Esophagus muscularis mucosa (tissue), 4 donors: ENCODE measurements at regions not wholly inside any gene's neighbourhood (a gene's known extent, or its start where the extent isn't known, plus 50 kb on each side); places are given as distances from the start of the nearest gene placed in this dataset.

ENCODE experiments used
- DNase-seq: peaks from one replicate; pipeline ENCODE4 v3.0.0-alpha.2; 2017; ENCODE audit errors: extremely low spot score
- H3K27ac ChIP-seq, 4 donors: fragments of 200-600 bp; sonication (generic); replicated peaks in 1 of 4; 1 replicate in 3 of 4; 2 replicates in 1 of 4; pipeline ENCODE4 v1.5.1; 2016 to 2019; ENCODE audit warnings: mild to moderate bottlenecking in 1 of 4
- H3K27me3 ChIP-seq, 4 donors: fragments of 200-600 bp; sonication (generic); one replicate each; pipeline versions ENCODE4 v1.5.1 to v1.6.0; 2016 to 2019
- H3K36me3 ChIP-seq, 4 donors: fragments of 200-600 bp; sonication (generic); one replicate each; pipeline ENCODE4 v1.5.1; 2016 to 2019
- H3K4me1 ChIP-seq, 4 donors: fragments of 200-600 bp; sonication (generic); one replicate each; pipeline ENCODE4 v1.5.1; 2016 to 2019
- H3K4me3 ChIP-seq, 4 donors: fragments of 200-600 bp; sonication (generic); 1 replicate in 2 of 4; 2 replicates in 2 of 4; pipeline ENCODE4 v1.5.1; 2016 to 2019; ENCODE audit warnings: mild to moderate bottlenecking in 4 of 4, moderate library complexity in 1 of 4
- H3K9me3 ChIP-seq, 4 donors: fragments of 200-600 bp; sonication (generic); 1 replicate in 3 of 4; 2 replicates in 1 of 4; pipeline ENCODE4 v1.5.1; 2016 to 2019
- CTCF ChIP-seq, 3 experiments: fragments of 200-600 bp in 2 of 3; fragments of 450-650 bp in 1 of 3; sonication (generic) in 2 of 3; IDR thresholded peaks; one replicate each; pipeline ENCODE4 v1.5.1; 2017 to 2019; ENCODE audit warnings: antibody characterized with exemption in 3 of 3, mild to moderate bottlenecking in 2 of 3, moderate library complexity in 1 of 3
- EP300 ChIP-seq: sonication (generic); formaldehyde crosslinking; IDR thresholded peaks from one replicate; pipeline ENCODE4 v1.6.1; 2017; ENCODE audit warnings: antibody characterized with exemption
- POLR2A ChIP-seq: fragments of 450-650 bp; IDR thresholded peaks from one replicate; pipeline ENCODE4 v1.6.1; 2017; ENCODE audit warnings: antibody characterized with exemption, moderate library complexity, mild to moderate bottlenecking, low read depth
- POLR2AphosphoS5 ChIP-seq, 2 donors: sonication (generic); formaldehyde crosslinking; IDR thresholded peaks; one replicate each; pipeline ENCODE4 v1.6.1; 2017; ENCODE audit warnings: antibody characterized with exemption in 2 of 2
- WGBS: methylation state at CpG from one replicate; pipeline ENCODE4 v1.1.5; 2018; 5-methylcytosine and 5-hydroxymethylcytosine counted together
- intact Hi-C: fragments of 100-400 bp; cut with DNase I; formaldehyde crosslinking; loops from one replicate; pipeline ENCODE4 v1.15.1; 2023

GRCh38 chr7:3194501-3195141 lies 106.4 kb upstream of the SDK1 start:
- no peak for DNase-seq
- TF ChIP-seq POLR2AphosphoS5 (IDR thresholded peaks at IDR 0.05) (no peak), POLR2A (no peak), EP300 (no peak), CTCF (IDR thresholded peaks at IDR 0.05) (no peak)
- intact Hi-C loops = no loop called here
- Histone ChIP-seq H3K36me3 (no peaks in the 10 kb centered on the region), H3K4me1 (no peaks in the 10 kb centered on the region), H3K4me3 (no peak overlapping the region), H3K27me3 (peaks cover 0 to 5% (median 0%) of the 10 kb centered on the region in 4 donors), H3K27ac (no peak overlapping the region), H3K9me3 (peaks cover 0 to 13% (median 10%) of the 10 kb centered on the region in 4 donors)
- WGBS = 70% methylated on average over 7 of the region's 7 CpGs

- H3K4me1 ChIP-seq = no peaks in the 10 kb centered on the region
- H3K27me3 ChIP-seq = peaks cover 0 to 5% (median 0%) of the 10 kb centered on the region in 4 donors
- WGBS = 85% methylated on average over 6 of the region's 6 CpGs
- intact Hi-C loops = no loop called here
- no peak overlapping the region for H3K4me3 ChIP-seq
- TF ChIP-seq POLR2A (no peak), CTCF (IDR thresholded peaks at IDR 0.05) (no peak), POLR2AphosphoS5 (IDR thresholded peaks at IDR 0.05) (no peak), EP300 (no peak)
- H3K27ac ChIP-seq = no peak overlapping the region
- H3K9me3 ChIP-seq = peaks cover 0 to 13% (median 10%) of the 10 kb centered on the region in 4 donors
- no peaks in the 10 kb centered on the region for H3K36me3 ChIP-seq
- no peak for DNase-seq
These were observed 105.9 kb upstream of the SDK1 start for GRCh38 chr7:3195160-3195559.

GRCh38 chr7:3196629-3197400 lies 104.2 kb upstream of the SDK1 start:
- TF ChIP-seq CTCF (IDR thresholded peaks at IDR 0.05) = no peak
- peaks cover 0 to 13% (median 10%) of the 10 kb centered on the region in 4 donors for H3K9me3 ChIP-seq
- H3K4me3 ChIP-seq = no peak overlapping the region
- intact Hi-C loops = no loop called here
- H3K36me3 ChIP-seq = no peaks in the 10 kb centered on the region
- no peak for DNase-seq
- no peak overlapping the region for H3K27ac ChIP-seq
- no peaks in the 10 kb centered on the region for H3K4me1 ChIP-seq
- H3K27me3 ChIP-seq = peaks cover 0 to 5% (median 0%) of the 10 kb centered on the region in 4 donors
- 82% methylated on average over 21 of the region's 21 CpGs for WGBS

- Histone ChIP-seq H3K4me3 (no peak overlapping the region), H3K4me1 (no peaks in the 10 kb centered on the region), H3K27ac (no peak overlapping the region), H3K27me3 (peaks cover 0 to 5% (median 0%) of the 10 kb centered on the region in 4 donors), H3K36me3 (no peaks in the 10 kb centered on the region), H3K9me3 (peaks cover 0 to 13% (median 10%) of the 10 kb centered on the region in 4 donors)
- no peak for DNase-seq
- intact Hi-C loops = no loop called here
- 72% methylated on average over 11 of the region's 11 CpGs for WGBS
- no peak for TF ChIP-seq POLR2A
- TF ChIP-seq EP300 = no peak
- TF ChIP-seq CTCF (IDR thresholded peaks at IDR 0.05) = no peak
- no peak for TF ChIP-seq POLR2AphosphoS5 (IDR thresholded peaks at IDR 0.05)
These were observed 103.4 kb upstream of the SDK1 start for GRCh38 chr7:3197567-3198213.
